GM19468 (cell line): ENCODE measurements at regions not wholly inside any gene's neighbourhood (a gene's known extent, or its start where the extent isn't known, plus 50 kb on each side); places are given as distances from the start of the nearest gene placed in this dataset.
"Not testable (repeated sequence)": the region's sequence is repeated elsewhere in the genome, so short reads cannot be mapped to it uniquely, and the experiment has no call there.

ENCODE experiments used
- ATAC-seq: cut with Tn5 transposase; IDR thresholded peaks from one replicate; pipeline ENCODE4 v1.9.1; 2021; ENCODE audit warnings: mild to moderate bottlenecking, moderate library complexity, moderate number of reproducible peaks; ENCODE audit not compliant: unreplicated experiment; ENCODE audit errors: extremely low read depth

GRCh38 chr7:132030883-132031282 is 474.5 kb upstream of the PODXL start:
- no peak for ATAC-seq

GRCh38 chr7:132030086-132030568 is 473.7 kb upstream of the PODXL start:
- no peak for ATAC-seq

- no peak for ATAC-seq
Observed at GRCh38 chr7:132029369-132030085, 473.1 kb upstream of the PODXL start.

GRCh38 chr7:132028144-132028920 is 471.9 kb upstream of the PODXL start:
- no peak for ATAC-seq

- ATAC-seq = no peak
Observed at GRCh38 chr7:132024290-132024689, 467.9 kb upstream of the PODXL start.

GRCh38 chr7:132023466-132023865 is 467.0 kb upstream of the PODXL start:
- no peak for ATAC-seq

GRCh38 chr7:132022188-132022587 is 465.8 kb upstream of the PODXL start:
- ATAC-seq = no peak

GRCh38 chr7:132019703-132020102 is 463.3 kb upstream of the PODXL start:
- ATAC-seq = no peak

GRCh38 chr7:132009778-132010177 is 453.4 kb upstream of the PODXL start:
- no peak for ATAC-seq

- no peak for ATAC-seq
Observed at GRCh38 chr7:132004529-132004928, 448.1 kb upstream of the PODXL start.

- no peak for ATAC-seq
Observed at GRCh38 chr7:132002343-132002968, 446.0 kb upstream of the PODXL start.

GRCh38 chr7:132001146-132001545 is 444.7 kb upstream of the PODXL start:
- no peak for ATAC-seq

- ATAC-seq = no peak
Observed at GRCh38 chr7:131999193-131999592, 442.8 kb upstream of the PODXL start.

- no peak for ATAC-seq
Observed at GRCh38 chr7:131995324-131995723, 438.9 kb upstream of the PODXL start.

GRCh38 chr7:131981069-131981468 is 424.6 kb upstream of the PODXL start:
- ATAC-seq = not testable (repeated sequence)

- not testable (repeated sequence) for ATAC-seq
Observed at GRCh38 chr7:131978118-131978517, 421.7 kb upstream of the PODXL start.

GRCh38 chr7:131976411-131976810 is 420.0 kb upstream of the PODXL start:
- ATAC-seq = no peak

- no peak for ATAC-seq
Observed at GRCh38 chr7:131974671-131975070, 418.2 kb upstream of the PODXL start.

GRCh38 chr7:131972251-131972650 is 415.8 kb upstream of the PODXL start:
- ATAC-seq = no peak

GRCh38 chr7:131970602-131971001 is 414.2 kb upstream of the PODXL start:
- no peak for ATAC-seq

- ATAC-seq = no peak
Observed at GRCh38 chr7:131969560-131969959, 413.1 kb upstream of the PODXL start.
